HFF-Myc (cell line): ENCODE measurements at regions not wholly inside any gene's neighbourhood (a gene's known extent, or its start where the extent isn't known, plus 50 kb on each side); places are given as distances from the start of the nearest gene placed in this dataset.
A peak's percentile ranks its signal among the peaks of the same experiment; 100 is the strongest.

ENCODE experiments used
- DNase-seq: peaks from one replicate; pipeline ENCODE4 v3.0.0-alpha.2; 2011; ENCODE audit warnings: low read depth; ENCODE audit errors: extremely low read depth
- H3K4me3 ChIP-seq: replicated peaks from 2 replicates; pipeline ENCODE4 v1.5.1; 2011; ENCODE audit warnings: low read depth, mild to moderate bottlenecking, control low read depth, low read length
- CTCF ChIP-seq: IDR thresholded peaks from 2 replicates; pipeline ENCODE4 v1.5.1; 2012; ENCODE audit warnings: mild to moderate bottlenecking, low read depth, low read length, control low read depth; ENCODE audit errors: missing control alignments

- DNase-seq = no peak
- no peak overlapping the region for H3K4me3 ChIP-seq
- TF ChIP-seq CTCF = no peak
Measured at GRCh38 chr7:22948770-22949169, 65.2 kb downstream of the HYCC1 start.

GRCh38 chr7:22945584-22945983, 68.3 kb downstream of the HYCC1 start:
- no peak for TF ChIP-seq CTCF
- no peak overlapping the region for H3K4me3 ChIP-seq
- DNase-seq = no peak

GRCh38 chr7:22944510-22944909, 69.4 kb downstream of the HYCC1 start:
- no peak for DNase-seq
- no peak for TF ChIP-seq CTCF
- no peak overlapping the region for H3K4me3 ChIP-seq

GRCh38 chr7:22944022-22944421, 69.9 kb downstream of the HYCC1 start:
- DNase-seq = peak; percentile 16
- no peak overlapping the region for H3K4me3 ChIP-seq
- TF ChIP-seq CTCF = no peak

GRCh38 chr7:22942191-22942590, 71.7 kb downstream of the HYCC1 start:
- no peak for TF ChIP-seq CTCF
- H3K4me3 ChIP-seq = no peak overlapping the region
- DNase-seq = no peak

- no peak for DNase-seq
- H3K4me3 ChIP-seq = no peak overlapping the region
- no peak for TF ChIP-seq CTCF
Measured at GRCh38 chr7:22939842-22940241, 74.1 kb downstream of the HYCC1 start.

GRCh38 chr7:22937946-22938345, 76.0 kb downstream of the HYCC1 start:
- no peak for DNase-seq
- no peak for TF ChIP-seq CTCF
- H3K4me3 ChIP-seq = no peak overlapping the region
